Osteocyte (in vitro differentiated cells): ENCODE measurements at regions not wholly inside any gene's neighbourhood (a gene's known extent, or its start where the extent isn't known, plus 50 kb on each side); places are given as distances from the start of the nearest gene placed in this dataset.
A peak's percentile ranks its signal among the peaks of the same experiment; 100 is the strongest.

ENCODE experiments used
- DNase-seq: peaks from one replicate; pipeline ENCODE4 v3.0.0; 2021; ENCODE audit warnings: mixed read lengths; ENCODE audit not compliant: unreplicated experiment; ENCODE audit errors: extremely low spot score
- H3K27ac Mint-ChIP-seq: one replicate; pipeline ENCODE4 v1.8.0; 2021; ENCODE audit warnings: mild to moderate bottlenecking, mixed read lengths; ENCODE audit not compliant: unreplicated experiment
- H3K27me3 Mint-ChIP-seq: one replicate; pipeline ENCODE4 v1.8.0; 2021; ENCODE audit warnings: mixed read lengths; ENCODE audit not compliant: unreplicated experiment
- H3K36me3 Mint-ChIP-seq: one replicate; pipeline ENCODE4 v1.8.0; 2021; ENCODE audit warnings: mixed read lengths; ENCODE audit not compliant: unreplicated experiment
- H3K4me1 Mint-ChIP-seq: one replicate; pipeline ENCODE4 v1.8.0; 2021; ENCODE audit warnings: mixed read lengths; ENCODE audit not compliant: unreplicated experiment
- H3K4me3 Mint-ChIP-seq: one replicate; pipeline ENCODE4 v1.8.0; 2021; ENCODE audit warnings: mild to moderate bottlenecking, moderate library complexity, mixed read lengths; ENCODE audit not compliant: unreplicated experiment
- H3K9me3 Mint-ChIP-seq: one replicate; pipeline ENCODE4 v1.8.0; 2021; ENCODE audit warnings: mixed read lengths; ENCODE audit not compliant: unreplicated experiment
- CTCF ChIP-seq: fragments of 200-600 bp; sonication (generic); IDR thresholded peaks from 2 replicates; pipeline ENCODE4 v1.5.0; 2021; ENCODE audit warnings: antibody characterized with exemption, mild to moderate bottlenecking, moderate library complexity

GRCh38 chr20:10978019-10978702, 304.4 kb upstream of the JAG1 start:
- H3K36me3 Mint-ChIP-seq, result no peaks in the 10 kb centered on the region
- H3K4me1 Mint-ChIP-seq, result peaks cover 33% of the 10 kb centered on the region
- DNase-seq, result no peak
- no peak overlapping the region for H3K4me3 Mint-ChIP-seq
- H3K27ac Mint-ChIP-seq, result no peak overlapping the region
- H3K9me3 Mint-ChIP-seq, result peaks cover 7% of the 10 kb centered on the region
- no peak for TF ChIP-seq CTCF
- H3K27me3 Mint-ChIP-seq, result no peaks in the 10 kb centered on the region

GRCh38 chr20:10978713-10979112, 304.9 kb upstream of the JAG1 start:
- Mint-ChIP-seq H3K9me3 (peaks cover 6% of the 10 kb centered on the region), H3K4me3 (no peak overlapping the region)

GRCh38 chr20:10982692-10983091, 308.9 kb upstream of the JAG1 start:
- DNase-seq, result no peak
- H3K27me3 Mint-ChIP-seq, result no peaks in the 10 kb centered on the region

More at GRCh38 chr20:10978713-10979112, 304.9 kb upstream of the JAG1 start:
- Mint-ChIP-seq H3K4me1 (peaks cover 38% of the 10 kb centered on the region), H3K36me3 (no peaks in the 10 kb centered on the region), H3K27ac (no peak overlapping the region), H3K27me3 (no peaks in the 10 kb centered on the region)
- no peak for DNase-seq
- no peak for TF ChIP-seq CTCF

GRCh38 chr20:10984294-10984693, 310.5 kb upstream of the JAG1 start:
- Mint-ChIP-seq H3K4me1 (peaks cover 86% of the 10 kb centered on the region), H3K36me3 (no peaks in the 10 kb centered on the region), H3K27ac (peak overlapping the region; percentile 92), H3K27me3 (no peaks in the 10 kb centered on the region), H3K4me3 (no peak overlapping the region), H3K9me3 (no peaks in the 10 kb centered on the region)
- DNase-seq, result no peak
- TF ChIP-seq CTCF, result no peak

More at GRCh38 chr20:10982692-10983091, 308.9 kb upstream of the JAG1 start:
- Mint-ChIP-seq H3K4me1 (peaks cover 75% of the 10 kb centered on the region), H3K9me3 (no peaks in the 10 kb centered on the region), H3K27ac (peak overlapping the region; percentile 81), H3K4me3 (peak overlapping the region; percentile 51), H3K36me3 (no peaks in the 10 kb centered on the region)
- no peak for TF ChIP-seq CTCF

- DNase-seq, result no peak
- TF ChIP-seq CTCF, result no peak
- Mint-ChIP-seq H3K4me3 (no peak overlapping the region), H3K27ac (peak overlapping the region; percentile 92), H3K9me3 (no peaks in the 10 kb centered on the region), H3K27me3 (no peaks in the 10 kb centered on the region), H3K4me1 (peaks cover 86% of the 10 kb centered on the region), H3K36me3 (no peaks in the 10 kb centered on the region)
These were observed 311.1 kb upstream of the JAG1 start for GRCh38 chr20:10984913-10985312.
